HG03045 (cell line): ENCODE measurements at regions not wholly inside any gene's neighbourhood (a gene's known extent, or its start where the extent isn't known, plus 50 kb on each side); places are given as distances from the start of the nearest gene placed in this dataset.

Source experiments
- ATAC-seq: cut with Tn5 transposase; IDR thresholded peaks from one replicate; pipeline ENCODE4 v1.9.1; 2021; ENCODE audit warnings: mild to moderate bottlenecking, moderate library complexity; ENCODE audit not compliant: unreplicated experiment

DNA sequence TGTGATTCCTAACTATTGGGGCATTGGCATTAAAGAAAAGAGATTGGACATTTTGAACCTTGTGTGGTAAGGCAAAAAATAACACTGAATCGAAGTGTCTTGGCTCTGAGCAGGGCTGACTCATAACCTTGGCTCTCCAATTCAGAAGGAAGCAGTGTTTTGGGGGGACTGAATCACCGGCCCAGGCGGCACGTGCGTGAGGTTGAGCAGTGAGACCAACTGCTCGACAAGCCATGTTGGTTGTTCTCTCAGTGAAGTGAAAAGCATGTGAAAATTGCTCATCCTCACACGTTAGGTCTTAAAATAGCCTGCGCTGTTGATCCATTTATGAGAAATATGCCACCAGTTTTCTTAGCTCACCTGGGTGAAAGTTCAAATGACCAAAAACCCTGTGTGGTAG lies 137.8 kb upstream of the SPACA1 start:
- ATAC-seq, result no peak

DNA sequence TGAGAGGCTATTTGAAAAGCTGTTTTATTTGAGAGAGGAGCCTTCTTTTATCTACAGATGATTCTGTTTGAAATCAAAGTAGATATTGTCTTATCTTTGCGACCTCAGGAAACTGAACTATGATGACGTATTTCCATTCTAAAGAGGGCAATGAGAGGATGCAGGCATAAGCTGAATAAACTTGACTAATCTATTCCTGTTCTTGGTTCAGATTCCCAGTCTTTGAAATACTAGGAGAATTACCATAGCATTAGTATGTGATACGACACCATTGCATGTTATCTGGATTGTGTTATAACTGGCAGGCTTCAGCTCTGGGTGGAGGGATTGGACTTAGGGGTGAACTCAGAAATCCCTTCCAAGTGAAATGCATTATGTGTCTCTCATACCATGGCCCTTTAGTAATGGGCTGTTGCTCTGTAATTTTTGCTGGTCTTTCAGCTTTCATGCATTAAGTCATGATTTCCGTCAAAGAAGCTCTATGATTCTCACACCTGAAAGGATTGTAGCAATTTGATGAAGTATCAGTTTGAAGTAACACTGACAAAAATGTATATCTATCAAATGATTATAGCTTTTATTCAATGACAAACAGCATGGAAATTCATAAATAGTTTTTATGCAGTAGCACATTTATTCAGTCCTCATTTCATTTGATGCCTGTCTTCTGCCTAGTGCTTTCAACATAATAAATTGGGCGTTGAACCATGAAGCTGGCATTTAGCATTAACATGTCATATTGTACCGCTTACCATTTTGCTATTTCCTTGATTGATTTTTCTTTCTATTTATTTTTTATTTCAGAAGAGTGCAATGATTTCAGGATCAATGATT lies 138.4 kb upstream of the SPACA1 start:
- no peak for ATAC-seq

DNA sequence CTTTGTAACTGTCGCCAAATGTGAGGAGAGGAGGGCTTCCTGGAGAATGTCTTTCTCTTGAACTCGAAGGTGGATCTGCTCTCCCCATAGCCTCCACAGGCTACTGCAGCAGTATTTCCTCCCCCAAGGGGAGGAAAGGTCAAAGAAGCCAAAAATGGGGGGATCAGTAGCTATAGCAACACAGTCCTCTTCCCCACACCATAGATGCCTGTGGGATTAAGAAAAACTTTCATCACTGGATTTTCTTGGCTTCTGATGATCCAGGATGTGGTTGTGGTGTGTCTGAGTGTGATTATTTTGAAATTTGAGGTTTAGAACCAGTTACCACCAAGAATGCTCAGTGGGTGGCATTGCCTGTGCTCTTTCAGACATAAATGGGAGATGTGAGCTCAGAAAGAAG lies 140.1 kb upstream of the SPACA1 start:
- peak; percentile 42 for ATAC-seq

- ATAC-seq, result peak; percentile 81
Observed at GRCh38 chr6:87905101-87905641, 142.5 kb upstream of the SPACA1 start.

- no peak for ATAC-seq
Observed at GRCh38 chr6:87904011-87904410, 143.6 kb upstream of the SPACA1 start.

GRCh38 chr6:87903323-87903722 lies 144.3 kb upstream of the SPACA1 start:
- no peak for ATAC-seq

DNA sequence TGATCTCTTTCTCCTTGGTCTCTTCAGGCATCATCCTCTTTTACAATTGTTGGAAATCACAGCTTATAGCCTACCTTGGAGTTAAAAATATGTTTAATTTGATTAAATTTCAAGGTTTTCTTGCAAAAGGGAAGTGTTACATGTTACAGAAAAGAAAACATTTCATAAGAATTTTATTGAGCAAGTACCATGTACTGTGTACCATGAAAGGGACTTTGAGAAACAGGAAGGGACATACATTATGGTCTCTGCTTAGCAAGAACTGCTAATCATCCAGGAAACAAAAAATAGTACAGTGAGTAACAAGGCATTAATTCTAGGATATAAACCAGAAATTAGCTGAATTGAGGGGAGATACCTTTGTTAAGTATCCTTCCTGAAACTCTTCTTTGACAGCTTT lies 145.3 kb upstream of the SPACA1 start:
- no peak for ATAC-seq

- ATAC-seq, result no peak
Observed at GRCh38 chr6:87901613-87902012, 146.0 kb upstream of the SPACA1 start.

DNA sequence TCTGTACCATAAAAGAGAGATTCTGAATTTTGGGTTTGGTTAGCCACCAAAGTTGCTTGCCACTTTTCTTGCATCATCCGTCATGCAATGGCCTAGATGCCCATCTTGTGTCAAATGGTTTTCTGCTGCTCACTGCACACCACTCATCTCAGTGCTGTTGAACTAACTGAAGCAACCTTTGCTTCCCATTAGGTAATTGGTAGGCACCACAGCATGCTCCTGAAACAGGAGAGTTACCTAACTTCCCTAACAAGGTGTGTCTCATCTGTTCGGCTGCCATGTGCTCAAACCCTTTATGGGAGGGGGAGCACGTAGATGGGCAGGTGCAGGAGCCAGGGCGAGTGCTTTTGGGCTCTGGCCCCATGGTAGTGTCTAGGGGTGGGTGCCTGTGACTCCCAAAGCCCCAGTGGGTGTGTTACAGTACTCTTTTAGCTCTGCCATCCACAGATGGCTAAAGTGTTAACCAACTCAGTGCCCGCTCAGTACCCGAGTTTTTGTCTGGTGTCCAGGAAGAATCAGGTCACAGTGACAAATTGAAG lies 147.4 kb upstream of the SPACA1 start:
- no peak for ATAC-seq

DNA sequence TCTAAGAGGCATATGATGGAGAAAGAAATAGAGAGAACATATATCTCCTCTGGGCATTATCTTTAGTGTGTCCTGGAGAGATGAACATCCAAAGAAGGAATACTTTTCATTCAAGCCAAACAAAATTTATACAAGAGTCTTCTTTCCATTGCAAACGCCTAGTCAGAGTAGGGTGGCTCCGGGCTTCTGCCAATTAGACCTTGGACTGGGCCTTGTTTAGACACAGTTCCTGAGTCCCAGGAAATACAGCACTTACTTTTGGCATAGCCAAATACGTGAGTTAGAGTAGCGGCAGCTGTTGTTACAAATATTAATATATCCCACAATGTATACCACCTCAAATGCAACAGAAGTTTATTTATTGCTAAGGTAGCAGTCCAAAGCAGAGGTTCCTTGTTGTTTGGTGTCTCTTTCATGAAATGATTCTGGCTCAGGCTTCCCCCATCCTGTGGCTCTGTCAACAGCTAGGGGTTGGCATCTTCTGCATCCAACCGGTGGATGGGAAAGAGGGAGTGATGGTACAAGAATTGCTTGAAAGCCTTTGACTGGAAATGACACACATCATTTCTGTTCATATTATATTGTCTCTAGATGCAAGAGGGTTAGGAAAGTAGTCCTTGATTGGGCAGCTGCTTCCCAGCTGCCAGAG lies 148.0 kb upstream of the SPACA1 start:
- ATAC-seq, result no peak

GRCh38 chr6:87897663-87898062 lies 150.0 kb upstream of the SPACA1 start:
- ATAC-seq, result no peak

GRCh38 chr6:87897013-87897412 lies 150.6 kb upstream of the SPACA1 start:
- no peak for ATAC-seq

GRCh38 chr6:87887266-87887665 lies 160.4 kb upstream of the SPACA1 start:
- no peak for ATAC-seq

- no peak for ATAC-seq
Observed at GRCh38 chr6:87884203-87884602, 163.4 kb upstream of the SPACA1 start.

- ATAC-seq, result no peak
Observed at GRCh38 chr6:87881342-87881895, 166.2 kb upstream of the SPACA1 start.

DNA sequence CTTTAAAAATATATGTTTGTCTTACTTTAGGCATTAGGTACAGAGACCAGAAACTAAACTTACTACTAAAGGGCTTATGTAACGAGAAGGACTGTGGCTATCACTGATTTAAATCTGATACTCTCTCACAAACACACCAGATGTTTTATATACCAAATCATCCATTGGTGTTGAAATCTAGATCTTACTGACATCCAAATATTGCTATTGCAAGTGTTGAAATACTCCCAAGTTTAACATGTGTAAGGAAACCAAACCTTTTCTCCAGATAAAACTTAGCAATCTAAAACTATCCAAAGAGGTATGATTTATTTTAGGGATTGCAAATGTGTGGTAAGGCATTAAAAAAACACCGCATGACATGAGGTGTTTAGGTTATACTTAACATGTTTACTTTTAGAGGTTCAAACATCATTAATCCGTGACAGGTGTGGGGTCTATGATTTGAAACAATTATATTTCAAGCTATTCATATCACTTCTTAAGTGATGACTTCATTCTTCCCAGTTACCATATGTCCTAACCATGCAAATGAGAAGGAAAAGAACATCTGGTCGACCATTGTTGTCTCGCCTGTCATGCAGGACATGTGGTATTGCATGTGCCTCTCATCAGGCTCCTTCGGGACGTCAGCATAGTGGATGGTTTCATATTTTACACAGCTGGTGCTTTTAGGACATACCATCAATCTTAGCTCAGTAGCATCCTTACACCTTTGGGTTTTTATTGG lies 168.3 kb upstream of the SPACA1 start:
- peak; percentile 88 for ATAC-seq

- no peak for ATAC-seq
Observed at GRCh38 chr6:87875781-87876180, 171.9 kb upstream of the SPACA1 start.

GRCh38 chr6:87873556-87873955 lies 171.5 kb upstream of the AKIRIN2 start:
- no peak for ATAC-seq

DNA sequence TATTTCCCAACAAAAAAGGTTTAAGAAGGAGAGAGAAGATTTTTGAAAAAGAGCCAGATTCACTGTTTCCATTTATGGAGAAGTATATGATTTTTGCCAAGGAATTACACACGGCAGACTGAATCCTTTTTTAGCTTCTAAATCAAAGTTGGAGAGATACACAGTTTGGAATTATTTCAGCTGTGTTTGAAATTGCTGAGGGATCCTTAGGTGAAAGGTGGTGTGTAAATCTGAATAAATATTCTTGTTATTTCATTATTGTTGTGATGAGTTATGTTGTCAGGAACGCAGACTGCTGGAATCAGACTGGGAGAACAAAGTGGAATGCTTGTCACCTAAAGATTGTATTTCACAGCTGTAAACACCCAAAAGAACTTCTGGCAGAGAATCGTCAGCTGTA lies 168.5 kb upstream of the AKIRIN2 start:
- ATAC-seq, result no peak

- no peak for ATAC-seq
Observed at GRCh38 chr6:87869064-87869905, 167.3 kb upstream of the AKIRIN2 start.
